ENCODE measurements at regions not wholly inside any gene's neighbourhood (a gene's known extent, or its start where the extent isn't known, plus 50 kb on each side); places are given as distances from the start of the nearest gene placed in this dataset.

GRCh38 chr16:63830061-63830460 lies 1291.8 kb downstream of the CDH11 start:
- Histone ChIP-seq H3K27me3 (ENCODE audit: control insufficient read depth, low read length) (no peaks in the 10 kb centered on the region), H3K4me1 (ENCODE audit: control insufficient read depth, low read length) (no peaks in the 10 kb centered on the region)
- TF ChIP-seq, protein P1, sequence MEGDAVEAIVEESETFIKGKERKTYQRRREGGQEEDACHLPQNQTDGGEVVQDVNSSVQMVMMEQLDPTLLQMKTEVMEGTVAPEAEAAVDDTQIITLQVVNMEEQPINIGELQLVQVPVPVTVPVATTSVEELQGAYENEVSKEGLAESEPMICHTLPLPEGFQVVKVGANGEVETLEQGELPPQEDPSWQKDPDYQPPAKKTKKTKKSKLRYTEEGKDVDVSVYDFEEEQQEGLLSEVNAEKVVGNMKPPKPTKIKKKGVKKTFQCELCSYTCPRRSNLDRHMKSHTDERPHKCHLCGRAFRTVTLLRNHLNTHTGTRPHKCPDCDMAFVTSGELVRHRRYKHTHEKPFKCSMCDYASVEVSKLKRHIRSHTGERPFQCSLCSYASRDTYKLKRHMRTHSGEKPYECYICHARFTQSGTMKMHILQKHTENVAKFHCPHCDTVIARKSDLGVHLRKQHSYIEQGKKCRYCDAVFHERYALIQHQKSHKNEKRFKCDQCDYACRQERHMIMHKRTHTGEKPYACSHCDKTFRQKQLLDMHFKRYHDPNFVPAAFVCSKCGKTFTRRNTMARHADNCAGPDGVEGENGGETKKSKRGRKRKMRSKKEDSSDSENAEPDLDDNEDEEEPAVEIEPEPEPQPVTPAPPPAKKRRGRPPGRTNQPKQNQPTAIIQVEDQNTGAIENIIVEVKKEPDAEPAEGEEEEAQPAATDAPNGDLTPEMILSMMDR (IDR thresholded peaks at IDR 0.05; ENCODE audit: low read depth, low read length, poor library complexity, severe bottlenecking), result no peak
- TF ChIP-seq EZH2phosphoT487 (IDR thresholded peaks at IDR 0.05; ENCODE audit: borderline replicate concordance, low read length), result no peak

DNA sequence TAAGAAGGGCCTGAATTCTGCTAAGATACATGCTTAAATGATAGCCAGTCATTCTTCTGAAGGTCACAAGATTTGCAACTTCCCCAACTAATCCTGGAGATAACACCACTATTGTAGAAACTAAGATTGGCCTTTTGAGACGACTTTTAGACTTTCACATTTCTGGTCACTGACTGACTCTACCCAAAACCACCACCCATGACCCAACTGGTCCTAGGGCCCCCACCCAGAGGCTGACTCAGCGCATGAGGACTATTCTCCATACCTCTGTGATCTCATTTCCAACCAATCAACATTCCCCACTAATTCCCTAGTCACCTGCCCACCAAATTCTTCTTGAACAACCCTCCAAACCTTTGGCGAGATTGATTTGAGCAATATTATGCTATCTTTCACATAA lies 1299.0 kb downstream of the CDH11 start:
- no peak overlapping the region for H3K4me2 ChIP-seq (ENCODE audit: low read length)
- TF ChIP-seq, protein P1 (IDR thresholded peaks at IDR 0.05; ENCODE audit: low read depth, low read length, poor library complexity, severe bottlenecking), result no peak
- no peak for TF ChIP-seq EZH2phosphoT487 (IDR thresholded peaks at IDR 0.05; ENCODE audit: borderline replicate concordance, low read length)

More at GRCh38 chr16:63830061-63830460, 1291.8 kb downstream of the CDH11 start:
- H3F3A ChIP-seq (ENCODE audit: control insufficient read depth, insufficient read depth), result no peaks in the 10 kb centered on the region
- H3K9me2 ChIP-seq (replicated peaks; ENCODE audit: control insufficient read depth, low read length), result no peaks in the 10 kb centered on the region
- no peaks in the 10 kb centered on the region for H4K20me1 ChIP-seq (ENCODE audit: control insufficient read depth, insufficient read depth, low read depth, low read length)
- H3K27ac ChIP-seq (ENCODE audit: low read depth, low read length), result no peak overlapping the region
- H3K79me2 ChIP-seq (ENCODE audit: control insufficient read depth, low read length), result no peaks in the 10 kb centered on the region
- H3K9me3 ChIP-seq (ENCODE audit: control insufficient read depth, insufficient read depth, low read length), result no peaks in the 10 kb centered on the region; the same call in 1 of the 2 replicates
- no peak overlapping the region for H3K4me3 ChIP-seq (ENCODE audit: low read length)
- H3K36me3 ChIP-seq (ENCODE audit: control insufficient read depth, low read length), result no peaks in the 10 kb centered on the region
- no peak overlapping the region for H3K4me2 ChIP-seq (ENCODE audit: low read length)

DNA sequence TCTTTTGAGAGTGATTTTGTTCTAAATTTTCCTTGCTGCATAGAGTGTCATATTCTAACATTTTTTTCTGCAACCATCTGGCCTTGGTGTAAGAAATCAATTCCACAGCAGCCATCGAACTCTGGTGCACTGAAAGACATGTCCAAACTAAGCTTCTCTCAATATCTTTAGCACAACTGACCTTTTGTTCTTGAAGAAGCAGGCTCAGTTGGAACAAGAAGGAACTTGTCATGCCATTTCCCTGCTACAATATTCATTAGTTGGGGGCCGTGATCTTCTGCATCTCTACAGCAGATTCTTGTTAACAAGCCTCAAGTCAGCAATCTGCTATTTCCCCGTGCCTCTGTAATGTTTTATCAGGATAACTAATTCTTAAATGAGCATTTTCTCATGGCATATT lies 1305.6 kb downstream of the CDH11 start:
- H3K79me2 ChIP-seq (ENCODE audit: control insufficient read depth, low read length), result no peaks in the 10 kb centered on the region
- H3K27me3 ChIP-seq (ENCODE audit: control insufficient read depth, low read length), result no peaks in the 10 kb centered on the region
- H3K4me3 ChIP-seq (ENCODE audit: low read length), result no peak overlapping the region
- TF ChIP-seq, protein P1 (IDR thresholded peaks at IDR 0.05; ENCODE audit: low read depth, low read length, poor library complexity, severe bottlenecking), result no peak
- no peak for TF ChIP-seq EZH2phosphoT487 (IDR thresholded peaks at IDR 0.05; ENCODE audit: borderline replicate concordance, low read length)
- H3K4me1 ChIP-seq (ENCODE audit: control insufficient read depth, low read length), result no peaks in the 10 kb centered on the region
- H3K36me3 ChIP-seq (ENCODE audit: control insufficient read depth, low read length), result no peaks in the 10 kb centered on the region
- no peaks in the 10 kb centered on the region for H3F3A ChIP-seq (ENCODE audit: control insufficient read depth, insufficient read depth)
- H3K9me2 ChIP-seq (replicated peaks; ENCODE audit: control insufficient read depth, low read length), result no peaks in the 10 kb centered on the region
- no peaks in the 10 kb centered on the region for H4K20me1 ChIP-seq (ENCODE audit: control insufficient read depth, insufficient read depth, low read depth, low read length)
- H3K4me2 ChIP-seq (ENCODE audit: low read length), result no peak overlapping the region
- no peak overlapping the region for H3K27ac ChIP-seq (ENCODE audit: low read depth, low read length)
- H3K9me3 ChIP-seq (ENCODE audit: control insufficient read depth, insufficient read depth, low read length), result no peaks in the 10 kb centered on the region

More for the DNA sequence above, 1299.0 kb downstream of the CDH11 start:
- H3K9me2 ChIP-seq (replicated peaks; ENCODE audit: control insufficient read depth, low read length), result no peaks in the 10 kb centered on the region
- H3F3A ChIP-seq (ENCODE audit: control insufficient read depth, insufficient read depth), result no peaks in the 10 kb centered on the region
- H3K9me3 ChIP-seq (ENCODE audit: control insufficient read depth, insufficient read depth, low read length), result no peaks in the 10 kb centered on the region
- H4K20me1 ChIP-seq (ENCODE audit: control insufficient read depth, insufficient read depth, low read depth, low read length), result no peaks in the 10 kb centered on the region
- H3K27ac ChIP-seq (ENCODE audit: low read depth, low read length), result no peak overlapping the region
- H3K4me1 ChIP-seq (ENCODE audit: control insufficient read depth, low read length), result no peaks in the 10 kb centered on the region
- H3K79me2 ChIP-seq (ENCODE audit: control insufficient read depth, low read length), result no peaks in the 10 kb centered on the region
- no peaks in the 10 kb centered on the region for H3K27me3 ChIP-seq (ENCODE audit: control insufficient read depth, low read length)
- no peaks in the 10 kb centered on the region for H3K36me3 ChIP-seq (ENCODE audit: control insufficient read depth, low read length)
- no peak overlapping the region for H3K4me3 ChIP-seq (ENCODE audit: low read length)

All from DOHH2 (cell line).